DND-41 (cell line): ENCODE measurements at regions not wholly inside any gene's neighbourhood (a gene's known extent, or its start where the extent isn't known, plus 50 kb on each side); places are given as distances from the start of the nearest gene placed in this dataset.
A peak's percentile ranks its signal among the peaks of the same experiment; 100 is the strongest.

ENCODE experiments used
- ATAC-seq: fragments of 200-7000 bp; cut with Tn5 transposase; 3 replicates; pipeline ENCODE4 v1.9.1; 2021; ENCODE audit warnings: low read depth; ENCODE audit not compliant: insufficient read depth
- DNase-seq: peaks from one replicate; pipeline ENCODE4 v3.0.0-alpha.2; 2020
- H2AFZ ChIP-seq: 2 replicates; pipeline ENCODE4 v1.6.0; 2012; ENCODE audit warnings: low read depth, low read length
- H3K27ac ChIP-seq: 2 replicates; pipeline ENCODE4 v1.5.1; 2012; ENCODE audit warnings: low read length, inconsistent platforms
- H3K27me3 ChIP-seq: fragments of 200-600 bp; sonication (generic); 2 replicates; pipeline ENCODE4 v1.6.0; 2012; ENCODE audit warnings: low read length, mild to moderate bottlenecking, inconsistent platforms; ENCODE audit not compliant: insufficient read depth, poor library complexity
- H3K36me3 ChIP-seq: 2 replicates; pipeline ENCODE4 v1.5.1; 2012; ENCODE audit warnings: low read length, inconsistent platforms; ENCODE audit not compliant: insufficient read depth
- H3K4me1 ChIP-seq: 2 replicates; pipeline ENCODE4 v1.5.1; 2012; ENCODE audit warnings: mild to moderate bottlenecking, low read length; ENCODE audit not compliant: insufficient read depth
- H3K4me2 ChIP-seq: 2 replicates; pipeline ENCODE4 v1.6.0; 2012; ENCODE audit warnings: mild to moderate bottlenecking, moderate library complexity, low read length, inconsistent platforms; ENCODE audit not compliant: insufficient read depth
- H3K4me3 ChIP-seq, 2 experiments: fragments of 200-600 bp in 1 of 2; shearing (Covaris generic) in 1 of 2; 2 replicates each; pipeline ENCODE4 v1.5.1; 2012 to 2016; ENCODE audit warnings: inconsistent platforms in 2 of 2, low read length in 2 of 2, mild to moderate bottlenecking in 2 of 2, low read depth in 1 of 2, moderate library complexity in 1 of 2
- H3K79me2 ChIP-seq: 2 replicates; pipeline ENCODE4 v1.6.0; 2012; ENCODE audit warnings: low read length, inconsistent platforms; ENCODE audit not compliant: insufficient read depth
- H3K9ac ChIP-seq: 2 replicates; pipeline ENCODE4 v1.6.0; 2012; ENCODE audit warnings: low read depth, mild to moderate bottlenecking, inconsistent platforms, low read length, moderate library complexity
- H3K9me3 ChIP-seq: 2 replicates; pipeline ENCODE4 v1.5.1; 2012; ENCODE audit warnings: low read length, moderate library complexity, mild to moderate bottlenecking, inconsistent platforms; ENCODE audit not compliant: insufficient read depth, severe bottlenecking
- H4K20me1 ChIP-seq: 2 replicates; pipeline ENCODE4 v1.6.0; 2012; ENCODE audit warnings: low read length; ENCODE audit not compliant: insufficient read depth
- CTCF ChIP-seq: IDR thresholded peaks from 2 replicates; pipeline ENCODE4 v1.5.1; 2012; ENCODE audit warnings: borderline replicate concordance, low read length, moderate library complexity, mild to moderate bottlenecking; ENCODE audit not compliant: poor library complexity, severe bottlenecking; ENCODE audit errors: extremely low read depth
- EZH2 ChIP-seq: IDR thresholded peaks from 3 replicates; pipeline ENCODE4 v1.6.1; 2012; ENCODE audit warnings: borderline replicate concordance, low read depth, mild to moderate bottlenecking, moderate library complexity, low read length, inconsistent platforms; ENCODE audit not compliant: severe bottlenecking

- Histone ChIP-seq H3K4me2 (no peak overlapping the region), H3K9ac (no peak overlapping the region)
- TF ChIP-seq EZH2 (no peak), CTCF (no peak)
Measured at GRCh38 chr10:10667466-10667865, 350.2 kb upstream of the CELF2 start.

GRCh38 chr10:10676972-10677371, 340.7 kb upstream of the CELF2 start:
- Histone ChIP-seq H2AFZ (no peak overlapping the region), H3K4me3 (no peak overlapping the region), H3K4me2 (no peak overlapping the region), H3K27ac (no peak overlapping the region), H3K79me2 (no peaks in the 10 kb centered on the region), H3K4me1 (no peaks in the 10 kb centered on the region), H3K27me3 (no peaks in the 10 kb centered on the region), H3K9ac (no peak overlapping the region), H4K20me1 (no peaks in the 10 kb centered on the region), H3K36me3 (no peaks in the 10 kb centered on the region), H3K9me3 (peaks cover 2% of the 10 kb centered on the region)
- no peak for ATAC-seq
- DNase-seq: no peak
- no peak for TF ChIP-seq CTCF
- TF ChIP-seq EZH2: no peak

More at GRCh38 chr10:10667466-10667865, 350.2 kb upstream of the CELF2 start:
- Histone ChIP-seq H4K20me1 (no peaks in the 10 kb centered on the region), H3K36me3 (no peaks in the 10 kb centered on the region), H2AFZ (no peak overlapping the region), H3K4me3 (no peak overlapping the region), H3K79me2 (no peaks in the 10 kb centered on the region), H3K27me3 (no peaks in the 10 kb centered on the region), H3K9me3 (no peaks in the 10 kb centered on the region), H3K4me1 (no peaks in the 10 kb centered on the region), H3K27ac (no peak overlapping the region)
- ATAC-seq (no peak), DNase-seq (no peak)

GRCh38 chr10:10677479-10677878, 340.2 kb upstream of the CELF2 start:
- no peak overlapping the region for H3K4me2 ChIP-seq
- H2AFZ ChIP-seq: no peak overlapping the region
- DNase-seq: peak; percentile 43
- peaks cover 2% of the 10 kb centered on the region for H3K9me3 ChIP-seq
- H3K4me1 ChIP-seq: no peaks in the 10 kb centered on the region
- no peaks in the 10 kb centered on the region for H3K36me3 ChIP-seq
- no peak overlapping the region for H3K27ac ChIP-seq
- no peak overlapping the region for H3K9ac ChIP-seq
- H3K79me2 ChIP-seq: no peaks in the 10 kb centered on the region
- TF ChIP-seq CTCF: peak; percentile 58
- TF ChIP-seq EZH2: no peak
- peak; percentile 57; the same call in 1 of the 3 replicates for ATAC-seq
- H3K27me3 ChIP-seq: no peaks in the 10 kb centered on the region
- H3K4me3 ChIP-seq: no peak overlapping the region
- H4K20me1 ChIP-seq: no peaks in the 10 kb centered on the region

- no peak for TF ChIP-seq EZH2
- TF ChIP-seq CTCF: no peak
- H3K9me3 ChIP-seq: no peaks in the 10 kb centered on the region
- no peaks in the 10 kb centered on the region for H4K20me1 ChIP-seq
- H2AFZ ChIP-seq: no peak overlapping the region
- DNase-seq (no peak), ATAC-seq (no peak)
- no peak overlapping the region for H3K9ac ChIP-seq
- no peak overlapping the region for H3K4me3 ChIP-seq
- H3K27me3 ChIP-seq: no peaks in the 10 kb centered on the region
- H3K36me3 ChIP-seq: no peaks in the 10 kb centered on the region
- no peak overlapping the region for H3K4me2 ChIP-seq
- H3K4me1 ChIP-seq: no peaks in the 10 kb centered on the region
- no peaks in the 10 kb centered on the region for H3K79me2 ChIP-seq
- no peak overlapping the region for H3K27ac ChIP-seq
Measured at GRCh38 chr10:10680496-10680895, 337.2 kb upstream of the CELF2 start.
